ES-I3 (cell line): ENCODE measurements at regions not wholly inside any gene's neighbourhood (a gene's known extent, or its start where the extent isn't known, plus 50 kb on each side); places are given as distances from the start of the nearest gene placed in this dataset.
"Not testable (repeated sequence)": the region's sequence is repeated elsewhere in the genome, so short reads cannot be mapped to it uniquely, and the experiment has no call there.

Experiments
- H3K36me3 ChIP-seq: 2 replicates; pipeline ENCODE4 v1.6.1; 2013; ENCODE audit warnings: mild to moderate bottlenecking, low read length, control low read depth, moderate library complexity; ENCODE audit not compliant: insufficient read depth
- H3K4me1 ChIP-seq: 2 replicates; pipeline ENCODE4 v1.6.1; 2013; ENCODE audit warnings: mild to moderate bottlenecking, control low read depth, low read length; ENCODE audit not compliant: insufficient read depth
- H3K9ac ChIP-seq: 2 replicates; pipeline ENCODE4 v1.6.1; 2013; ENCODE audit warnings: low read depth, mild to moderate bottlenecking, low read length, moderate library complexity
- H3K9me3 ChIP-seq: 2 replicates; pipeline ENCODE4 v1.6.1; 2013; ENCODE audit warnings: mild to moderate bottlenecking, low read length, moderate library complexity; ENCODE audit not compliant: control insufficient read depth, insufficient read depth

DNA sequence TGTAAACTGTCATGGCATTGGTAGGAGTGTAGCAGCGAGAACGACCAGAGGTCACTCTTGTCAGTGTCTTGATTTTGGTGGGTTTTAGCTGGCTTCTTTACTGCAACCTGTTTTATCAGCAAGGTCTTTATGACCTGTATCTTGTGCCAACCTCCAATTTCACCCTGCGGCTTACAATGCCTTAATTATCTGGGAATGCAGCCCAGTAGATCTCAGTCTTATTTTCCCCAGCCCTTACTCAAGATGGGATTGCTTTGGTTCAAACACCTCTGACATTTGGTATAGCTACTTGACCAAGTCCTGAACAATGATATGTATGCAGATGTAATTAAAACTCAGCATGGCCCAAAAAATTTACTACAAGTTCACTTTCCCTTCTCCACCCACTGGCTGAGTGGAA is 388.4 kb downstream of the RSL24D1 start:
- no peaks in the 10 kb centered on the region for H3K9me3 ChIP-seq
- no peaks in the 10 kb centered on the region for H3K4me1 ChIP-seq
- no peaks in the 10 kb centered on the region for H3K36me3 ChIP-seq
- H3K9ac ChIP-seq = no peak overlapping the region

- no peak overlapping the region for H3K9ac ChIP-seq
- H3K4me1 ChIP-seq = no peaks in the 10 kb centered on the region
- H3K9me3 ChIP-seq = no peaks in the 10 kb centered on the region
Observed at GRCh38 chr15:54803987-54804386, 392.8 kb downstream of the RSL24D1 start.

GRCh38 chr15:54803134-54803808 is 393.5 kb downstream of the RSL24D1 start:
- Histone ChIP-seq H3K9ac (no peak overlapping the region), H3K36me3 (no peaks in the 10 kb centered on the region), H3K4me1 (no peaks in the 10 kb centered on the region), H3K9me3 (no peaks in the 10 kb centered on the region)

More at GRCh38 chr15:54803987-54804386, 392.8 kb downstream of the RSL24D1 start:
- no peaks in the 10 kb centered on the region for H3K36me3 ChIP-seq

GRCh38 chr15:54792526-54792925 is 404.2 kb downstream of the RSL24D1 start:
- Histone ChIP-seq H3K36me3 (no peaks in the 10 kb centered on the region), H3K9ac (no peak overlapping the region), H3K9me3 (no peaks in the 10 kb centered on the region), H3K4me1 (no peaks in the 10 kb centered on the region)

DNA sequence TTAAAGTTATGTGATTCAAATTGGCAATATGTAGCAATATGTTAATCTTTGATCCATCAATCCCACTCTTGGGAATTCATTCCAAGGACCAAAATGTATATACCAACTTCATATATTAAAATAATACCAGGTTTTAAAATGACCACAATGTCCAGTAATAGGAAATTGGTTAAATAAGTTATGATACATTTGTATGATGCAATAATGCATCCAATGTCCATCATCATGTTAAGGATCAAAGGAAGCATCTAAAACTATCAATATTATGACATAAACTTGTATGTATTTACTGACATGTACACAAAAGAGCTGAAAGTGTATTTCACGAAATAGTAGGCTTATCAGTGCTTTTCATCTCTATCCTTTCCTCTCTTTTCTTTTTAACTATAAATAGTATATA is 406.0 kb downstream of the RSL24D1 start:
- Histone ChIP-seq H3K36me3 (no peaks in the 10 kb centered on the region), H3K9ac (no peak overlapping the region), H3K4me1 (no peaks in the 10 kb centered on the region), H3K9me3 (no peaks in the 10 kb centered on the region)

- H3K4me1 ChIP-seq = no peaks in the 10 kb centered on the region
- no peaks in the 10 kb centered on the region for H3K9me3 ChIP-seq
- no peak overlapping the region for H3K9ac ChIP-seq
- no peaks in the 10 kb centered on the region for H3K36me3 ChIP-seq
Observed at GRCh38 chr15:54789376-54789775, 407.4 kb downstream of the RSL24D1 start.

- not testable (repeated sequence) for H3K36me3 ChIP-seq, H3K9me3 ChIP-seq, H3K9ac ChIP-seq, H3K4me1 ChIP-seq
Observed at GRCh38 chr15:54781220-54781619, 415.5 kb downstream of the RSL24D1 start.

GRCh38 chr15:54779271-54779670 is 417.5 kb downstream of the RSL24D1 start:
- Histone ChIP-seq H3K4me1 (no peaks in the 10 kb centered on the region), H3K9me3 (no peaks in the 10 kb centered on the region; the same call in 1 of the 2 replicates), H3K9ac (no peak overlapping the region), H3K36me3 (no peaks in the 10 kb centered on the region)

GRCh38 chr15:54776410-54776809 is 420.3 kb downstream of the RSL24D1 start:
- H3K36me3 ChIP-seq = no peaks in the 10 kb centered on the region
- H3K9me3 ChIP-seq = no peaks in the 10 kb centered on the region
- no peak overlapping the region for H3K9ac ChIP-seq
- no peaks in the 10 kb centered on the region for H3K4me1 ChIP-seq

DNA sequence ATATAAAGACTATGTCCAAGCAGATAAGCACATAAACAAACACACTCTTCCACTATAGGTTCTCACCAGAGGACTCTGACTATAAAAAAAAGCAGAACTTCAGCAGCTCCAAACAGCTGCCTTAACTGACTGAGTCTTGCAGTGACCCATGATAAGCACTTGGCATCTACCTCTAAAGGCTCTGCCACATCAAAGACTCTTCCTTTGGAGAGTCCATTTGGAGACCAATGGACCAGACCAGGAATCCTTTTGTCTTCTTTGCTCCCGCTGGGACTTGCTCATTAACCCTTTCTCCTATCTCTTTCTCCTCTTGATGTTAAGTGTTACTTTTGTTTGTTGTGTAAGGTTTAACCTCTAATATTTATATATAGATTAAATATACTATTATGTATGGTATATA is 424.1 kb downstream of the RSL24D1 start:
- Histone ChIP-seq H3K9ac (no peak overlapping the region), H3K9me3 (no peaks in the 10 kb centered on the region), H3K4me1 (no peaks in the 10 kb centered on the region), H3K36me3 (no peaks in the 10 kb centered on the region)

- H3K9ac ChIP-seq, H3K9me3 ChIP-seq, H3K36me3 ChIP-seq, H3K4me1 ChIP-seq: not testable (repeated sequence)
Observed at GRCh38 chr15:54749461-54749860, 447.3 kb downstream of the RSL24D1 start.

- Histone ChIP-seq H3K9me3 (no peaks in the 10 kb centered on the region), H3K36me3 (no peaks in the 10 kb centered on the region), H3K4me1 (no peaks in the 10 kb centered on the region), H3K9ac (no peak overlapping the region)
Observed at GRCh38 chr15:54722342-54722986, 474.3 kb downstream of the RSL24D1 start.

DNA sequence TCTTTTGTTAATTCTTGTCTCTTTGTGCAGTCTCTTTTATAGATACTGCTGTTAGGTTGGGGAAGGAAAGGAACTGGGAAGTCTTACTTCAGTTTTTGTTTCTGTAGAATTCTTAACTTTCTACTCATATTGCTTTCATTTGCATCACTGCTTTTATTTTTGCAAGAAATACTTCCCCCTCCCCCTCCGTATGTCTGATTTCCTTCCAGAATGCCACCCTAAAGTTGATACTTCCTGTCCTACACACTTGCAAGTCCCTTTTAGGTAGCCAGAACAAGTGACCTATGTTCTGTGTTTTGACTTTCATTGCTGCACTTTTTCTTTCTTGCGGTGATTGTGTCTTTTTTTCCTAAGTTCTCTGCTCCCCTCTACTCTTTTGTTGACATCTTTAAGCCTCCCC is 477.4 kb downstream of the RSL24D1 start:
- Histone ChIP-seq H3K36me3 (no peaks in the 10 kb centered on the region), H3K9ac (no peak overlapping the region), H3K4me1 (no peaks in the 10 kb centered on the region), H3K9me3 (no peaks in the 10 kb centered on the region)

DNA sequence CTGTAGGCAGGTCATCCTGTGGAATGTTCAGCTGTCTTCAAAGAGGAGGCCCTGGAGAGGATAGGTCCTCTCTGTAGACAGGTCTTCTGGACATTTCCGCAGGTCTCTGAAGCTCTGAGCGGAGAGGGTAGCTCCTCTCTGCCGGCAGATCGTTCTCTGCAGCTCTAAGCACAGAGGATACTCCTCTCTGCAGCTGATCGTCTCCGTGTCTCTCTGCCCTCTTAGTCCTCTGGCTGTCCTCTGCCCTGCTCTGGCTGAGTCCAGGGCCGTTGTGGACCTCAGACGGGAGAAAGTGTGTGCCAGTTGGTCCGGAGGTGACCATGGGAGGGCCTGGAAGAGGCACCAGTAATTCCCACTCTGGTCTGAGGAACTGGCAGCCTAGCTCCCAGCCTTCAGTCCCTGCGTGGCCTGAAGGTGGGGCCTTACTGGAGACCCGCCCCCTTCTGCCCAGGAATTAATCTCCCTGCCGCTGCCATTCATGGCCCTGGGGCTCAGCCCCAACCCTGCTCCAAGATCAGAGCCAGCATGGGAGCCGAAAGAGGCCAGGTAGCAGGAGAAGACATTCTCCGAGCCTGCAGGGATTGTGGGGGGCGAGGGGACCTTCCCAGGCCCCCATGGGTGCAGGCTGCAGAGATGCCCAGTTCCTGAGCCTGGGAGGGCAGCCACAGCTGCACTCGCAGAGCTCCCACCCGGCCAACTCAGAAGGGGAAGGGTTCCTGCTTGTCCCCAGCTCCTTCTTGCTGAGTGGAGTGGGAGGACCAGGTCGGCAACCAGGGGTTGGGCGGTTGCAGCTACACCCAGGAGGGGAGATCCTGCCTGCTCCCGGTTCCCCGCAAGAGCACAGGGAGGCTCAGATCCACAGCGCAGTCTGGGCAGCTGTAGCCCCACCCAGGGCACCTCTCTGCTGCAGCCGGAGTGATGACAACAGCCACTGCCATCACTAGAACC is 488.7 kb downstream of the RSL24D1 start:
- Histone ChIP-seq H3K36me3 (no peaks in the 10 kb centered on the region), H3K9ac (no peak overlapping the region), H3K9me3 (no peaks in the 10 kb centered on the region), H3K4me1 (no peaks in the 10 kb centered on the region)
